Trophoblast cell (in vitro differentiated cells and primary cell): ENCODE measurements at regions not wholly inside any gene's neighbourhood (a gene's known extent, or its start where the extent isn't known, plus 50 kb on each side); places are given as distances from the start of the nearest gene placed in this dataset.

Experiments
- DNase-seq, 2 donors: peaks; one replicate each; pipeline ENCODE4 v3.0.0-alpha.2; 2016
- H2AFZ ChIP-seq: 2 replicates; pipeline ENCODE4 v1.6.1; 2013; ENCODE audit warnings: low read length, moderate library complexity, mild to moderate bottlenecking; ENCODE audit not compliant: insufficient read depth, poor library complexity
- H2AK5ac ChIP-seq: 2 replicates; pipeline ENCODE4 v1.6.1; 2013; ENCODE audit warnings: mild to moderate bottlenecking, low read length
- H2BK120ac ChIP-seq: 2 replicates; pipeline ENCODE4 v1.6.1; 2013; ENCODE audit warnings: low read length, mild to moderate bottlenecking, moderate library complexity; ENCODE audit not compliant: insufficient read depth, poor library complexity
- H2BK12ac ChIP-seq: 2 replicates; pipeline ENCODE4 v1.6.1; 2013; ENCODE audit warnings: mild to moderate bottlenecking, low read length, moderate library complexity
- H2BK5ac ChIP-seq: 2 replicates; pipeline ENCODE4 v1.6.1; 2013; ENCODE audit warnings: low read length, low read depth, moderate library complexity, mild to moderate bottlenecking; ENCODE audit not compliant: poor library complexity
- H3K14ac ChIP-seq: 2 replicates; pipeline ENCODE4 v1.6.1; 2013; ENCODE audit warnings: mild to moderate bottlenecking, low read length
- H3K18ac ChIP-seq: 2 replicates; pipeline ENCODE4 v1.6.1; 2013; ENCODE audit warnings: mild to moderate bottlenecking, low read length
- H3K23ac ChIP-seq: 2 replicates; pipeline ENCODE4 v1.6.1; 2013; ENCODE audit warnings: low read length
- H3K27ac ChIP-seq: 2 replicates; pipeline ENCODE4 v1.5.1; 2013; ENCODE audit warnings: low read depth, mild to moderate bottlenecking, inconsistent platforms, low read length, moderate library complexity
- H3K27me3 ChIP-seq: 2 replicates; pipeline ENCODE4 v1.6.1; 2013; ENCODE audit warnings: inconsistent platforms, mild to moderate bottlenecking, low read length, moderate library complexity; ENCODE audit not compliant: insufficient read depth
- H3K36me3 ChIP-seq, 2 experiments: 1 replicate in 1 of 2; 2 replicates in 1 of 2; pipeline ENCODE4 v1.6.1; 2013; ENCODE audit warnings: low read length in 2 of 2, mild to moderate bottlenecking in 2 of 2, moderate library complexity in 1 of 2; ENCODE audit not compliant: insufficient read depth in 2 of 2, control insufficient read depth in 1 of 2
- H3K4ac ChIP-seq: 2 replicates; pipeline ENCODE4 v1.6.1; 2013; ENCODE audit warnings: low read depth, mild to moderate bottlenecking, low read length, moderate library complexity
- H3K4me1 ChIP-seq, 2 experiments: 1 replicate in 1 of 2; 2 replicates in 1 of 2; pipeline ENCODE4 v1.6.1; 2013; ENCODE audit warnings: low read length in 2 of 2, mild to moderate bottlenecking in 2 of 2, moderate library complexity in 1 of 2; ENCODE audit not compliant: insufficient read depth in 2 of 2, control insufficient read depth in 1 of 2
- H3K4me2 ChIP-seq: 2 replicates; pipeline ENCODE4 v1.6.1; 2013; ENCODE audit warnings: inconsistent platforms, mild to moderate bottlenecking, low read length, moderate library complexity
- H3K4me3 ChIP-seq: 2 replicates; pipeline ENCODE4 v1.5.1; 2013; ENCODE audit warnings: mild to moderate bottlenecking, low read depth, low read length, inconsistent platforms
- H3K79me1 ChIP-seq: one replicate; pipeline ENCODE4 v1.6.1; 2013; ENCODE audit warnings: low read length
- H3K79me2 ChIP-seq: 2 replicates; pipeline ENCODE4 v1.6.1; 2013; ENCODE audit warnings: low read length, mild to moderate bottlenecking; ENCODE audit not compliant: control insufficient read depth, insufficient read depth, poor library complexity
- H3K9ac ChIP-seq: 2 replicates; pipeline ENCODE4 v1.6.1; 2013; ENCODE audit warnings: mild to moderate bottlenecking, low read length
- H3K9me3 ChIP-seq: 2 replicates; pipeline ENCODE4 v1.6.1; 2013; ENCODE audit warnings: low read depth, mild to moderate bottlenecking, control low read depth, inconsistent platforms, low read length; ENCODE audit not compliant: insufficient read depth
- H4K12ac ChIP-seq: 2 replicates; pipeline ENCODE4 v1.6.1; 2013; ENCODE audit warnings: low read depth, mild to moderate bottlenecking, low read length, moderate library complexity
- H4K8ac ChIP-seq: 2 replicates; pipeline ENCODE4 v1.6.1; 2013; ENCODE audit warnings: low read depth, mild to moderate bottlenecking, low read length, moderate library complexity
- H4K91ac ChIP-seq: one replicate; pipeline ENCODE4 v1.6.1; 2013; ENCODE audit warnings: low read depth, mild to moderate bottlenecking, low read length, moderate library complexity
- WGBS: extraction: QIAGEN DNeasy Blood & Tissue Kit; methylation state at CpG from one replicate; pipeline ENCODE4 v1.1.7; 2013; ENCODE audit warnings: missing lambda C conversion rate; ENCODE audit not compliant: insufficient read length, insufficient coverage; ENCODE audit errors: extremely low coverage; 5-methylcytosine and 5-hydroxymethylcytosine counted together

DNA sequence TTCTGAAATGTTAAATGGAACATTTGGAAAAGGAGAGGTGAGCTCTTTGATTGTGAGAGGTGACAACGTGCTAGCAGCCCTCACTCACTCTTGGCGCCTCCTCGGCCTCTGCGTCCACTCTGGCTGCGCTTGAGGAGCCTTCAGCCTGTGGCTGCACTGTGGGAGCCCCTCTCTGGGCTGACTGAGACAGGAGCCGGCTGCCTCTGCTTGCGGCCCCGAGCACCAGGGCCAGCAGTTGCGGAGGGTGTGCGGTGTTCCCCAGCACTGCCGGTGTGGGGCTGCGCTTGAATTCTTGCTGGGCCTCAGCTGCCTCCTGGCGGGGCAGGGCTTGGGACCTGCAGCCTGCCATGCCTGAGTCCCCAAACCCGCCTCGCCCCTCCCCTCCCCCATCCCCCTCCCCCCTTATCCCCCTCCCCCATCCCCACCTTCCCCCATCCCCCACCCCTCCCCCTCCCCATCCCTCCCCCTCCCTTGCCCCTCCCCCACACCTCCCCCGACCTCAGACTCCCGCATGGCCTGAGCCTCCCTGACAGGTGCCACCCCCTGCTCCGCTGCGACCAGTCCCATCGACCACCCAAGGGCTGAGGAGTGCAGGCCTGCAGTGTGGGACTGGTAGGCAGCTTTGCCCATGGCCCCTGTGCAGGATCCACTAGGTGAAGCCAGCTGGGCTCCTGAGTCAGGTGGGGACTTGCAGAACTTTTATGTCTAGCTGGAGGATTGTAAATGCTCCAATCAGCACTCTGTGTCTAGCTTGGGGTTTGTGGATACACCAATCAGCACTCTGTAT, 411.0 kb downstream of the OLFM4 start:
- WGBS: no CpG with 5 or more reads among the region's 20 CpGs
- no peak overlapping the region for H4K12ac ChIP-seq
- H3K4me1 ChIP-seq: no peaks in the 10 kb centered on the region
- no peak overlapping the region for H4K91ac ChIP-seq
- no peak overlapping the region for H2BK120ac ChIP-seq
- no peak overlapping the region for H3K27ac ChIP-seq
- no peaks in the 10 kb centered on the region for H3K79me2 ChIP-seq
- H3K4me3 ChIP-seq: no peak overlapping the region
- no peak overlapping the region for H2BK12ac ChIP-seq
- DNase-seq: no peak
- no peak overlapping the region for H2AFZ ChIP-seq
- no peaks in the 10 kb centered on the region for H3K36me3 ChIP-seq
- no peak overlapping the region for H3K9ac ChIP-seq
- no peak overlapping the region for H3K4me2 ChIP-seq
- no peak overlapping the region for H2BK5ac ChIP-seq
- no peaks in the 10 kb centered on the region for H3K27me3 ChIP-seq
- no peak overlapping the region for H4K8ac ChIP-seq
- no peak overlapping the region for H3K18ac ChIP-seq
- H2AK5ac ChIP-seq: no peak overlapping the region
- no peak overlapping the region for H3K14ac ChIP-seq
- H3K4ac ChIP-seq: no peak overlapping the region
- H3K9me3 ChIP-seq: peaks cover 3% of the 10 kb centered on the region
- H3K23ac ChIP-seq: no peak overlapping the region
- H3K79me1 ChIP-seq: no peaks in the 10 kb centered on the region

DNA sequence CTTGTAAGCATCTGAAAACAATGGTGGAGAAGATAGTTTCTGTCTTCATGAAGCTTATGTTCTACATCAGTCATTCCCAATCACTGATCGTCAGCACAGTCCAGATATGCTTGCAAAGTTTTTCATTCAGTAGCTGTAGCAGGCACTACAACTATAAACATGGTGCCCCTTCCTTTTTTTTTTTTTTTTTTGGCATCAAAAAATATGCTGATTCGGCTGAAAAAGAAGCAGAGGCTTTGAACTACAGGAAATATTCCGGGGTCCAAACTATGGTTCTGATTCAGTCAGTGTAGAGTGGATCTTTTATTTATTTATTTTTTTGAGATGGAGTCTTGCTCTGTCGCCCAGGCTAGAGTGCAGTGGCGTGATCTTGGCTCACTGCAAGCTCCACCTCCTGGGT, 414.4 kb downstream of the OLFM4 start:
- Histone ChIP-seq H3K27ac (no peak overlapping the region), H3K9me3 (peaks cover 3% of the 10 kb centered on the region), H3K23ac (no peak overlapping the region), H3K4ac (no peak overlapping the region), H3K27me3 (no peaks in the 10 kb centered on the region), H3K14ac (no peak overlapping the region), H2BK5ac (no peak overlapping the region), H3K79me2 (no peaks in the 10 kb centered on the region), H3K4me3 (no peak overlapping the region), H3K4me2 (no peak overlapping the region), H4K8ac (no peak overlapping the region), H3K9ac (no peak overlapping the region), H2AK5ac (no peak overlapping the region), H2BK12ac (no peak overlapping the region), H3K4me1 (no peaks in the 10 kb centered on the region), H2BK120ac (no peak overlapping the region), H4K91ac (no peak overlapping the region), H2AFZ (no peak overlapping the region), H4K12ac (no peak overlapping the region), H3K36me3 (no peaks in the 10 kb centered on the region), H3K79me1 (no peaks in the 10 kb centered on the region), H3K18ac (no peak overlapping the region)
- no CpG with 5 or more reads among the region's 5 CpGs for WGBS
- no peak for DNase-seq

- Histone ChIP-seq H2AFZ (no peak overlapping the region), H2AK5ac (no peak overlapping the region), H2BK5ac (no peak overlapping the region), H3K79me1 (no peaks in the 10 kb centered on the region), H2BK12ac (no peak overlapping the region), H3K4ac (no peak overlapping the region), H3K9ac (no peak overlapping the region), H3K9me3 (no peaks in the 10 kb centered on the region), H3K4me2 (no peak overlapping the region), H2BK120ac (no peak overlapping the region), H3K23ac (no peak overlapping the region), H3K27me3 (no peaks in the 10 kb centered on the region), H4K12ac (no peak overlapping the region), H4K91ac (no peak overlapping the region), H3K36me3 (no peaks in the 10 kb centered on the region), H3K27ac (no peak overlapping the region), H3K4me3 (no peak overlapping the region), H4K8ac (no peak overlapping the region), H3K18ac (no peak overlapping the region), H3K79me2 (no peaks in the 10 kb centered on the region), H3K4me1 (no peaks in the 10 kb centered on the region), H3K14ac (no peak overlapping the region)
- DNase-seq: no peak
- no CpG with 5 or more reads among the region's 1 CpG for WGBS
Observed at GRCh38 chr13:53445686-53446085, 417.1 kb downstream of the OLFM4 start.

- H4K8ac ChIP-seq: no peak overlapping the region
- no peaks in the 10 kb centered on the region for H3K9me3 ChIP-seq
- no peak overlapping the region for H2BK120ac ChIP-seq
- no peak overlapping the region for H3K9ac ChIP-seq
- H3K27ac ChIP-seq: no peak overlapping the region
- H2BK12ac ChIP-seq: no peak overlapping the region
- no peak overlapping the region for H2BK5ac ChIP-seq
- H3K18ac ChIP-seq: no peak overlapping the region
- H3K36me3 ChIP-seq: no peaks in the 10 kb centered on the region
- H3K79me1 ChIP-seq: no peaks in the 10 kb centered on the region
- no peak overlapping the region for H2AK5ac ChIP-seq
- no CpG with 5 or more reads among the region's 4 CpGs for WGBS
- no peaks in the 10 kb centered on the region for H3K27me3 ChIP-seq
- no peaks in the 10 kb centered on the region for H3K79me2 ChIP-seq
- no peak overlapping the region for H2AFZ ChIP-seq
- no peak overlapping the region for H4K91ac ChIP-seq
- no peak for DNase-seq
- no peak overlapping the region for H4K12ac ChIP-seq
- no peak overlapping the region for H3K4me2 ChIP-seq
- H3K4ac ChIP-seq: no peak overlapping the region
- no peak overlapping the region for H3K23ac ChIP-seq
- no peak overlapping the region for H3K14ac ChIP-seq
- no peak overlapping the region for H3K4me3 ChIP-seq
- H3K4me1 ChIP-seq: no peaks in the 10 kb centered on the region
Observed at GRCh38 chr13:53447456-53447855, 418.8 kb downstream of the OLFM4 start.
